ENCODE measurements at regions not wholly inside any gene's neighbourhood (a gene's known extent, or its start where the extent isn't known, plus 50 kb on each side); places are given as distances from the start of the nearest gene placed in this dataset.
"Not testable (repeated sequence)": the region's sequence is repeated elsewhere in the genome, so short reads cannot be mapped to it uniquely, and the experiment has no call there.

GRCh38 chr12:78375461-78375860 is 489.1 kb upstream of the SYT1 start:
- WGBS (ENCODE audit: low lambda C conversion rate, missing lambda C conversion rate) = 80% methylated on average over 1 of the region's 1 CpG
- no peak overlapping the region for H3K4me3 ChIP-seq
- DNase-seq (ENCODE audit: low spot score) = no peak
- TF ChIP-seq EZH2phosphoT487 (IDR thresholded peaks at IDR 0.05; ENCODE audit: low read depth, severe bottlenecking, unreplicated experiment) (no peak), EZH2 (IDR thresholded peaks at IDR 0.05; ENCODE audit: borderline replicate concordance) (no peak), CTCF (IDR thresholded peaks at IDR 0.05; ENCODE audit: poor library complexity) (no peak)
- H2AFZ ChIP-seq = no peak overlapping the region
- no peaks in the 10 kb centered on the region for H3K9me2 ChIP-seq (replicated peaks; ENCODE audit: insufficient read depth)
- H3K79me2 ChIP-seq = no peaks in the 10 kb centered on the region
- H3K27ac ChIP-seq = no peak overlapping the region
- H3K36me3 ChIP-seq (replicated peaks; ENCODE audit: insufficient read depth, low read depth) = no peaks in the 10 kb centered on the region
- H3K4me1 ChIP-seq (ENCODE audit: insufficient read depth) = no peaks in the 10 kb centered on the region
- H3K27me3 ChIP-seq = no peaks in the 10 kb centered on the region
- no peaks in the 10 kb centered on the region for H3K9me3 ChIP-seq (ENCODE audit: low read depth)
- no peaks in the 10 kb centered on the region for H4K20me1 ChIP-seq (ENCODE audit: insufficient read depth, poor library complexity, severe bottlenecking)
- H3K4me2 ChIP-seq = no peak overlapping the region

GRCh38 chr12:78376257-78376656 is 488.3 kb upstream of the SYT1 start:
- Histone ChIP-seq H3K4me3 (no peak overlapping the region), H3K4me2 (no peak overlapping the region), H3K27ac (no peak overlapping the region), H4K20me1 (ENCODE audit: insufficient read depth, poor library complexity, severe bottlenecking) (no peaks in the 10 kb centered on the region), H3K79me2 (no peaks in the 10 kb centered on the region), H3K27me3 (no peaks in the 10 kb centered on the region), H3K36me3 (replicated peaks; ENCODE audit: insufficient read depth, low read depth) (no peaks in the 10 kb centered on the region), H3K4me1 (ENCODE audit: insufficient read depth) (no peaks in the 10 kb centered on the region), H3K9me3 (ENCODE audit: low read depth) (no peaks in the 10 kb centered on the region), H2AFZ (no peak overlapping the region), H3K9me2 (replicated peaks; ENCODE audit: insufficient read depth) (no peaks in the 10 kb centered on the region)
- TF ChIP-seq CTCF (IDR thresholded peaks at IDR 0.05; ENCODE audit: poor library complexity) (no peak), EZH2 (IDR thresholded peaks at IDR 0.05; ENCODE audit: borderline replicate concordance) (no peak), EZH2phosphoT487 (IDR thresholded peaks at IDR 0.05; ENCODE audit: low read depth, severe bottlenecking, unreplicated experiment) (no peak)
- DNase-seq (ENCODE audit: low spot score) = no peak

- WGBS (ENCODE audit: low lambda C conversion rate, missing lambda C conversion rate) = 64% methylated on average over 2 of the region's 2 CpGs
These were observed 485.5 kb upstream of the SYT1 start for GRCh38 chr12:78379065-78379464.

GRCh38 chr12:78383414-78383813 is 481.2 kb upstream of the SYT1 start:
- Histone ChIP-seq H3K36me3 (replicated peaks; ENCODE audit: insufficient read depth, low read depth) (no peaks in the 10 kb centered on the region), H2AFZ (no peak overlapping the region), H3K79me2 (no peaks in the 10 kb centered on the region), H3K4me3 (no peak overlapping the region), H3K9me3 (ENCODE audit: low read depth) (no peaks in the 10 kb centered on the region), H3K27ac (no peak overlapping the region), H3K4me1 (ENCODE audit: insufficient read depth) (no peaks in the 10 kb centered on the region), H3K27me3 (no peaks in the 10 kb centered on the region), H4K20me1 (ENCODE audit: insufficient read depth, poor library complexity, severe bottlenecking) (no peaks in the 10 kb centered on the region), H3K4me2 (no peak overlapping the region), H3K9me2 (replicated peaks; ENCODE audit: insufficient read depth) (no peaks in the 10 kb centered on the region)
- 85% methylated on average over 2 of the region's 2 CpGs for WGBS (ENCODE audit: low lambda C conversion rate, missing lambda C conversion rate)
- TF ChIP-seq EZH2phosphoT487 (IDR thresholded peaks at IDR 0.05; ENCODE audit: low read depth, severe bottlenecking, unreplicated experiment) (no peak), EZH2 (IDR thresholded peaks at IDR 0.05; ENCODE audit: borderline replicate concordance) (no peak), CTCF (IDR thresholded peaks at IDR 0.05; ENCODE audit: poor library complexity) (no peak)
- no peak for DNase-seq (ENCODE audit: low spot score)

More at GRCh38 chr12:78379065-78379464, 485.5 kb upstream of the SYT1 start:
- H3K9me3 ChIP-seq (ENCODE audit: low read depth); H4K20me1 ChIP-seq (ENCODE audit: insufficient read depth, poor library complexity, severe bottlenecking); H3K27ac ChIP-seq; DNase-seq (ENCODE audit: low spot score); H3K27me3 ChIP-seq; H3K4me2 ChIP-seq; H3K79me2 ChIP-seq; H3K9me2 ChIP-seq (replicated peaks; ENCODE audit: insufficient read depth); H2AFZ ChIP-seq; H3K36me3 ChIP-seq (replicated peaks; ENCODE audit: insufficient read depth, low read depth); H3K4me3 ChIP-seq; H3K4me1 ChIP-seq (ENCODE audit: insufficient read depth): not testable (repeated sequence)

Data from hepatocyte (in vitro differentiated cells).